CD4-positive, alpha-beta T cell (primary cell): ENCODE measurements at regions not wholly inside any gene's neighbourhood (a gene's known extent, or its start where the extent isn't known, plus 50 kb on each side); places are given as distances from the start of the nearest gene placed in this dataset.

ENCODE experiments used
- ATAC-seq: fragments of 200-7000 bp; cut with Tn5 transposase; one replicate; pipeline ENCODE4 v1.10.0; 2022; ENCODE audit warnings: mild to moderate bottlenecking; ENCODE audit not compliant: poor library complexity
- CTCF ChIA-PET: fragments of 350-600 bp; sonication (Branson Sonifier 250); formaldehyde crosslinking; loops from one replicate; lab custom pipeline; 2021; ENCODE audit warnings: antibody characterized with exemption, inconsistent platforms; lab: Charles Lee
- POLR2A ChIA-PET: fragments of 350-600 bp; sonication (Branson Sonifier 250); formaldehyde crosslinking; loops from one replicate; lab custom pipeline; 2021; ENCODE audit warnings: antibody characterized with exemption, inconsistent platforms; lab: Charles Lee
- DNase-seq, 14 experiments: peaks; one replicate each; pipeline ENCODE4 v3.0.0-alpha.2; 2013 to 2020; ENCODE audit warnings: mixed read lengths in 2 of 14
- H3K27ac ChIP-seq, 2 donors: one replicate each; pipeline versions ENCODE4 v1.5.1 to v1.7.0; 2013; ENCODE audit warnings: low read length in 2 of 2, low read depth in 1 of 2, mild to moderate bottlenecking in 1 of 2
- H3K27me3 ChIP-seq, 2 experiments: 1 replicate in 1 of 2; 2 replicates in 1 of 2; pipeline versions ENCODE4 v1.6.1 to v1.7.0; 2013; ENCODE audit warnings: low read length in 2 of 2, control low read depth in 1 of 2, mild to moderate bottlenecking in 1 of 2, moderate library complexity in 1 of 2; ENCODE audit not compliant: insufficient read depth in 2 of 2, control insufficient read depth in 1 of 2
- H3K36me3 ChIP-seq: one replicate; pipeline ENCODE4 v1.6.1; 2013; ENCODE audit warnings: low read length, control low read depth; ENCODE audit not compliant: insufficient read depth
- H3K4me1 ChIP-seq: one replicate; pipeline ENCODE4 v1.6.1; 2013; ENCODE audit warnings: low read length, control low read depth; ENCODE audit not compliant: insufficient read depth
- H3K4me3 ChIP-seq: one replicate; pipeline ENCODE4 v1.5.1; 2013; ENCODE audit warnings: mild to moderate bottlenecking, low read length, moderate library complexity
- H3K9me3 ChIP-seq, 2 experiments: 1 replicate in 1 of 2; 2 replicates in 1 of 2; pipeline versions ENCODE4 v1.6.1 to v1.7.0; 2013; ENCODE audit warnings: low read length in 2 of 2, mild to moderate bottlenecking in 2 of 2, control low read depth in 1 of 2, moderate library complexity in 1 of 2; ENCODE audit not compliant: control insufficient read depth in 1 of 2, insufficient read depth in 1 of 2
- H3K27ac Mint-ChIP-seq: one replicate; pipeline ENCODE4 v1.8.0; 2020; ENCODE audit warnings: mixed read lengths
- H3K27me3 Mint-ChIP-seq: one replicate; pipeline ENCODE4 v1.8.0; 2021; ENCODE audit warnings: mixed read lengths
- H3K36me3 Mint-ChIP-seq: one replicate; pipeline ENCODE4 v1.8.0; 2021; ENCODE audit warnings: low read depth, mixed read lengths
- H3K4me1 Mint-ChIP-seq: one replicate; pipeline ENCODE4 v1.8.0; 2021; ENCODE audit warnings: low read depth, mixed read lengths
- H3K4me3 Mint-ChIP-seq: one replicate; pipeline ENCODE4 v1.8.0; 2020; ENCODE audit warnings: mild to moderate bottlenecking, mixed read lengths
- H3K9me3 Mint-ChIP-seq: one replicate; pipeline ENCODE4 v1.8.0; 2020; ENCODE audit warnings: mixed read lengths
- intact Hi-C, 2 experiments: fragments of 100-400 bp; cut with DNase I in 1 of 2; cut with micrococcal nuclease in 1 of 2; formaldehyde crosslinking; loops; one replicate each; pipeline versions ENCODE4 v1.15.1 to v1.9.0; 2023 to 2025; cut with DNase I, micrococcal nuclease
- TF ChIP-seq, protein P1 (sequence below): fragments of 200-600 bp; IDR thresholded peaks from one replicate; pipeline ENCODE4 v1.8.0; 2022; ENCODE audit warnings: antibody characterized with exemption, mild to moderate bottlenecking

DNA sequence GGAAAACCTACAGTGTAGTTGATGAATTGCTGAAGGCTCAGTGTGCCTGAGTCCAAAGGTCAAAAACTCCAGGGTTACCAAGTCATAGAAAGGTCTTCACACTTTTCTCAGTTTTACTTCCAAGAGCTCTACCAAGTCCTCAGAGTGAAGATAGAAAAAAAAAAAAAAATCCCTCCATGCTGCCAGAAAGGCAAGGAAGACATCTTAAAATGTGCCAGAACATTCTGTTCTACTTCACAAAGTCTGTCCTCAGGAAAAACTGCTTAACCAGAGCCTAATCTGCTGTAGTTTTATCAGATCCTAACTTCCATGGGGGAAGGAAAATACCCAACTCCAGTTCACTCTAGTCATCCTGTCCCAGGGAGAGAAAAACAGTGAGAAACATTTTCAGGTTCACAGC lies 175.6 kb upstream of the CDH11 start:
- no peak overlapping the region for H3K4me3 ChIP-seq
- DNase-seq (no peak), ATAC-seq (no peak)
- TF ChIP-seq, protein P1, sequence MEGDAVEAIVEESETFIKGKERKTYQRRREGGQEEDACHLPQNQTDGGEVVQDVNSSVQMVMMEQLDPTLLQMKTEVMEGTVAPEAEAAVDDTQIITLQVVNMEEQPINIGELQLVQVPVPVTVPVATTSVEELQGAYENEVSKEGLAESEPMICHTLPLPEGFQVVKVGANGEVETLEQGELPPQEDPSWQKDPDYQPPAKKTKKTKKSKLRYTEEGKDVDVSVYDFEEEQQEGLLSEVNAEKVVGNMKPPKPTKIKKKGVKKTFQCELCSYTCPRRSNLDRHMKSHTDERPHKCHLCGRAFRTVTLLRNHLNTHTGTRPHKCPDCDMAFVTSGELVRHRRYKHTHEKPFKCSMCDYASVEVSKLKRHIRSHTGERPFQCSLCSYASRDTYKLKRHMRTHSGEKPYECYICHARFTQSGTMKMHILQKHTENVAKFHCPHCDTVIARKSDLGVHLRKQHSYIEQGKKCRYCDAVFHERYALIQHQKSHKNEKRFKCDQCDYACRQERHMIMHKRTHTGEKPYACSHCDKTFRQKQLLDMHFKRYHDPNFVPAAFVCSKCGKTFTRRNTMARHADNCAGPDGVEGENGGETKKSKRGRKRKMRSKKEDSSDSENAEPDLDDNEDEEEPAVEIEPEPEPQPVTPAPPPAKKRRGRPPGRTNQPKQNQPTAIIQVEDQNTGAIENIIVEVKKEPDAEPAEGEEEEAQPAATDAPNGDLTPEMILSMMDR: no peak
- Mint-ChIP-seq H3K4me1 (no peaks in the 10 kb centered on the region), H3K4me3 (no peak overlapping the region), H3K27ac (no peak overlapping the region), H3K9me3 (peaks cover 4% of the 10 kb centered on the region), H3K27me3 (no peaks in the 10 kb centered on the region), H3K36me3 (no peaks in the 10 kb centered on the region)
- no peak overlapping the region for H3K27ac ChIP-seq
- ChIA-PET CTCF (no interaction called here), POLR2A (no interaction called here)
- H3K9me3 ChIP-seq: peaks cover 0 to 5% of the 10 kb centered on the region in 2 experiments
- no peaks in the 10 kb centered on the region for H3K4me1 ChIP-seq
- H3K36me3 ChIP-seq: no peaks in the 10 kb centered on the region
- intact Hi-C loops: no loop called here
- no peaks in the 10 kb centered on the region for H3K27me3 ChIP-seq

- Mint-ChIP-seq H3K27me3 (no peaks in the 10 kb centered on the region), H3K9me3 (peaks cover 4% of the 10 kb centered on the region), H3K36me3 (no peaks in the 10 kb centered on the region), H3K27ac (no peak overlapping the region), H3K4me1 (no peaks in the 10 kb centered on the region), H3K4me3 (no peak overlapping the region)
- H3K9me3 ChIP-seq: peaks cover 0 to 5% of the 10 kb centered on the region in 2 experiments
- intact Hi-C loops: no loop called here
- CTCF ChIA-PET: no interaction called here
- TF ChIP-seq, protein P1: no peak
- no peaks in the 10 kb centered on the region for H3K36me3 ChIP-seq
- H3K27me3 ChIP-seq: no peaks in the 10 kb centered on the region
- DNase-seq: no peak
- no peaks in the 10 kb centered on the region for H3K4me1 ChIP-seq
- no peak for ATAC-seq
- H3K4me3 ChIP-seq: no peak overlapping the region
- POLR2A ChIA-PET: no interaction called here
- no peak overlapping the region for H3K27ac ChIP-seq
Observed at GRCh38 chr16:65295527-65295926, 173.7 kb upstream of the CDH11 start.

GRCh38 chr16:65294708-65295107 lies 172.8 kb upstream of the CDH11 start:
- H3K9me3 Mint-ChIP-seq: peaks cover 7% of the 10 kb centered on the region
- Histone ChIP-seq H3K9me3 (peaks cover 0 to 5% of the 10 kb centered on the region in 2 experiments), H3K4me1 (no peaks in the 10 kb centered on the region), H3K4me3 (no peak overlapping the region), H3K27ac (no peak overlapping the region), H3K36me3 (no peaks in the 10 kb centered on the region), H3K27me3 (no peaks in the 10 kb centered on the region)
- DNase-seq (no peak), ATAC-seq (no peak)
- H3K27me3 Mint-ChIP-seq: no peaks in the 10 kb centered on the region
- ChIA-PET POLR2A (no interaction called here), CTCF (no interaction called here)
- H3K4me1 Mint-ChIP-seq: no peaks in the 10 kb centered on the region
- H3K27ac Mint-ChIP-seq: no peak overlapping the region
- H3K4me3 Mint-ChIP-seq: no peak overlapping the region
- H3K36me3 Mint-ChIP-seq: no peaks in the 10 kb centered on the region
- TF ChIP-seq, protein P1: no peak
- intact Hi-C loops: no loop called here
